Sigmoid colon (tissue), 6 donors: ENCODE measurements at regions not wholly inside any gene's neighbourhood (a gene's known extent, or its start where the extent isn't known, plus 50 kb on each side); places are given as distances from the start of the nearest gene placed in this dataset.

ENCODE experiments used
- DNase-seq: peaks from one replicate; pipeline ENCODE4 v3.0.0-alpha.2; 2019
- H3K27ac ChIP-seq, 4 donors: fragments of 200-600 bp; sonication (generic); one replicate each; pipeline ENCODE4 v1.5.1; 2016 to 2019; ENCODE audit warnings: mild to moderate bottlenecking in 1 of 4
- H3K27me3 ChIP-seq, 3 donors: fragments of 200-600 bp; sonication (generic); one replicate each; pipeline ENCODE4 v1.5.1; 2019; ENCODE audit warnings: mild to moderate bottlenecking in 1 of 3
- H3K36me3 ChIP-seq, 4 donors: fragments of 200-600 bp; sonication (generic); one replicate each; pipeline ENCODE4 v1.5.1; 2016 to 2019
- H3K4me1 ChIP-seq, 4 donors: fragments of 200-600 bp; sonication (generic); one replicate each; pipeline ENCODE4 v1.5.1; 2017 to 2019
- H3K4me3 ChIP-seq, 4 donors: fragments of 200-600 bp; sonication (generic); one replicate each; pipeline ENCODE4 v1.5.1; 2017 to 2019; ENCODE audit warnings: mild to moderate bottlenecking in 2 of 4, moderate library complexity in 1 of 4
- H3K9me3 ChIP-seq, 4 donors: fragments of 200-600 bp in 3 of 4; sonication (generic) in 3 of 4; one replicate each; pipeline versions ENCODE4 v1.5.1 to v1.6.1; 2013 to 2019
- EP300 ChIP-seq, 4 donors: sonication (generic); formaldehyde crosslinking; IDR thresholded peaks; one replicate each; pipeline ENCODE4 v1.6.1; 2017; ENCODE audit warnings: antibody characterized with exemption in 4 of 4
- POLR2A ChIP-seq, 2 donors: fragments of 450-650 bp; IDR thresholded peaks; one replicate each; pipeline ENCODE4 v1.6.1; 2016; ENCODE audit warnings: antibody characterized with exemption in 2 of 2, mild to moderate bottlenecking in 2 of 2, moderate library complexity in 2 of 2
- POLR2AphosphoS5 ChIP-seq, 4 donors: sonication (generic); formaldehyde crosslinking; IDR thresholded peaks; one replicate each; pipeline ENCODE4 v1.6.1; 2017; ENCODE audit warnings: antibody characterized with exemption in 4 of 4
- WGBS, 2 donors: extraction: QIAGEN DNeasy Blood & Tissue Kit; methylation state at CpG; one replicate each; pipeline ENCODE4 v1.1.7; 2013; 5-methylcytosine and 5-hydroxymethylcytosine counted together
- intact Hi-C: fragments of 100-400 bp; cut with DNase I; formaldehyde crosslinking; loops from one replicate; pipeline ENCODE4 v1.15.1; 2023
- TF ChIP-seq, protein P1 (sequence below), 4 experiments: fragments of 450-650 bp in 3 of 4; fragments of 200-600 bp in 1 of 4; IDR thresholded peaks; one replicate each; pipeline ENCODE4 v1.5.1; 2016 to 2019; ENCODE audit warnings: antibody characterized with exemption in 4 of 4, mild to moderate bottlenecking in 3 of 4, moderate library complexity in 2 of 4
- donor health status: healthy with polysubstance abuse.
- donor health status: healthy.

DNA sequence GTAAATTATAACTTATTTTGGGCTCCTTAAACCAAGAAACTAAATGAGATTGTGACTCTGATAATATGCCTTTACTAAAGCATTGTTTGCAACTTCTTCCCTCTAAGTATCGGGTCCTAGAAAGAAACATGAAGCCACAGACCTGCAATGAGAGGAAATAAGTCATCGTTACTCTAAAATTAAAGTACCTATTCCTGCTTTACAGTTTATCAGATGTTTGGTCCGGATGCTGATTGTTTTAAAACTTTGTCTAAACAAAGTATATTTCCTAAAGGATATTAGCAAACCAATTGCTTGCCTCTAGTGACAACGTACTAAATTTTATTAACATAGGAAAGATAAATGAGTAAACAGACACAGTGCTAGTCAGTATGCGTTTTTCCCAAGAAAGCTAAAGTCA is 216.8 kb downstream of the GJA1 start:
- peak in 1 of 4 donors; percentile 28 for TF ChIP-seq POLR2AphosphoS5 (IDR thresholded peaks at IDR 0.05)
- TF ChIP-seq, protein P1, sequence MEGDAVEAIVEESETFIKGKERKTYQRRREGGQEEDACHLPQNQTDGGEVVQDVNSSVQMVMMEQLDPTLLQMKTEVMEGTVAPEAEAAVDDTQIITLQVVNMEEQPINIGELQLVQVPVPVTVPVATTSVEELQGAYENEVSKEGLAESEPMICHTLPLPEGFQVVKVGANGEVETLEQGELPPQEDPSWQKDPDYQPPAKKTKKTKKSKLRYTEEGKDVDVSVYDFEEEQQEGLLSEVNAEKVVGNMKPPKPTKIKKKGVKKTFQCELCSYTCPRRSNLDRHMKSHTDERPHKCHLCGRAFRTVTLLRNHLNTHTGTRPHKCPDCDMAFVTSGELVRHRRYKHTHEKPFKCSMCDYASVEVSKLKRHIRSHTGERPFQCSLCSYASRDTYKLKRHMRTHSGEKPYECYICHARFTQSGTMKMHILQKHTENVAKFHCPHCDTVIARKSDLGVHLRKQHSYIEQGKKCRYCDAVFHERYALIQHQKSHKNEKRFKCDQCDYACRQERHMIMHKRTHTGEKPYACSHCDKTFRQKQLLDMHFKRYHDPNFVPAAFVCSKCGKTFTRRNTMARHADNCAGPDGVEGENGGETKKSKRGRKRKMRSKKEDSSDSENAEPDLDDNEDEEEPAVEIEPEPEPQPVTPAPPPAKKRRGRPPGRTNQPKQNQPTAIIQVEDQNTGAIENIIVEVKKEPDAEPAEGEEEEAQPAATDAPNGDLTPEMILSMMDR (IDR thresholded peaks at IDR 0.05): no peak
- WGBS, 2 donors: 22 to 38% methylated on average over 5 of the region's 5 CpGs
- no peaks in the 10 kb centered on the region for H3K9me3 ChIP-seq
- DNase-seq: no peak
- H3K36me3 ChIP-seq: no peaks in the 10 kb centered on the region
- no peaks in the 10 kb centered on the region for H3K4me1 ChIP-seq
- H3K4me3 ChIP-seq: no peak overlapping the region
- intact Hi-C loops: loop anchor here (10.0 kb wide), 1 partner anchor 217 kb away; the partner anchor contains the start of gene GJA1
- H3K27ac ChIP-seq: peak overlapping the region in 1 of 4 donors; percentile 58
- H3K27me3 ChIP-seq: no peaks in the 10 kb centered on the region

DNA sequence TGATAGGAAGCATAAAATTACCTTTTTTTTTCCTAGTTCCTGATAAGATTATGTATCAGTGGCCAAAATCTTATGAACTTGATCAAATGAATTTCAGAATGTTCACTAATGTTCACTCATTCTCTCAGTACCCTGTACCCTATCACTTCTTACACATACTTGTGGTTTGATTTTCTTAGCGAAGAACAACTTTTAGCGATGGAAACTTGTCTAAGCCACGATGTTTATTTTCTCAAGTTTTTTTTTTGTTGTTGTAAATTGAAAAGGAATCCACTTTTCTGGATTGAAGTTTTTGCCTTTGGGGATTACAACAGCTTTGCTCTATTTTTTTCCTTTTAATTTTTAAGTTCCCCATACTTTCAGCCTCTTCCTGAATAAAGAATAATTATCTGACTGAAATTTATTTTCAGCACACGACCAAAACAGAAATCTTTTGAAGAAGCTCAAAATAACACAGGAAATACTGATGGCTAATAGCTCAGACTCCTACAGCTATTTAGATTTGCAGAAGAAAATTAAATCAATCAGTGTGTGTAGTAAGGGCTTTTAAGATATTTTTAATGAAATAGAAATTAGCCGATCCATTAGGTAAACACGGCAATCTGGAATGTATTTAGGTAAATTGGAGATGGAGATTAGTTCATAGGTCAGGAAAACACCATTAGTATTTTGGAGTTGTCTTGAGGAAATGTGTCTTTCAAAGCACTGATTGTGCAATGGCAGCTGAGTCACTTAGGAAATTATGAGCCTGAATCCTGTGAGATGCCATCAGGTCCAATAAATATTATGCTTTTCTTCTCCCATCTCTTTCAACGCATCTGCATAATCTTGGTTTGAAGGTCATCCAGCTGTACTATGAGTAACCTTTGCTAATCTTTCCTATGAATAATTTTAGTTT is 217.5 kb downstream of the GJA1 start:
- DNase-seq: peak; percentile 67
- no peaks in the 10 kb centered on the region for H3K36me3 ChIP-seq
- WGBS, 2 donors: 60 to 70% methylated on average over 7 of the region's 7 CpGs

GRCh38 chr6:121653624-121654008 is 218.2 kb downstream of the GJA1 start:
- no peak for DNase-seq
- H3K4me3 ChIP-seq: no peak overlapping the region
- 89 to 93% methylated on average over 11 of the region's 11 CpGs for WGBS, 2 donors
- no peaks in the 10 kb centered on the region for H3K27me3 ChIP-seq
- peak overlapping the region in 1 of 4 donors; percentile 44 for H3K27ac ChIP-seq
- TF ChIP-seq POLR2AphosphoS5 (IDR thresholded peaks at IDR 0.05): no peak
- TF ChIP-seq, protein P1 (IDR thresholded peaks at IDR 0.05): no peak
- H3K4me1 ChIP-seq: no peaks in the 10 kb centered on the region
- no peaks in the 10 kb centered on the region for H3K36me3 ChIP-seq
- intact Hi-C loops: loop anchor here (10.0 kb wide), 1 partner anchor 219 kb away; the partner anchor contains the start of gene GJA1
- no peaks in the 10 kb centered on the region for H3K9me3 ChIP-seq

More for the DNA sequence above, 217.5 kb downstream of the GJA1 start:
- TF ChIP-seq, protein P1 (IDR thresholded peaks at IDR 0.05): no peak
- peak; percentile 33 to 69 (median 52) for TF ChIP-seq POLR2AphosphoS5 (IDR thresholded peaks at IDR 0.05)
- intact Hi-C loops: loop anchor here (10.0 kb wide), 1 partner anchor 218 kb away; the partner anchor contains the start of gene GJA1
- H3K27me3 ChIP-seq: no peaks in the 10 kb centered on the region
- H3K4me1 ChIP-seq: no peaks in the 10 kb centered on the region
- H3K27ac ChIP-seq: peak overlapping the region in 1 of 4 donors; percentile 58
- no peaks in the 10 kb centered on the region for H3K9me3 ChIP-seq
- no peak overlapping the region for H3K4me3 ChIP-seq

GRCh38 chr6:121657972-121658371 is 222.5 kb downstream of the GJA1 start:
- no peaks in the 10 kb centered on the region for H3K9me3 ChIP-seq
- no peaks in the 10 kb centered on the region for H3K4me1 ChIP-seq
- DNase-seq: no peak
- H3K36me3 ChIP-seq: no peaks in the 10 kb centered on the region
- no peak overlapping the region for H3K4me3 ChIP-seq
- H3K27ac ChIP-seq: no peak overlapping the region
- intact Hi-C loops: loop anchor here (10.0 kb wide), 1 partner anchor 223 kb away; the partner anchor contains the start of gene GJA1
- TF ChIP-seq EP300 (IDR thresholded peaks at IDR 0.05): no peak
- TF ChIP-seq, protein P1 (IDR thresholded peaks at IDR 0.05): no peak
- no peak for TF ChIP-seq POLR2AphosphoS5 (IDR thresholded peaks at IDR 0.05)
- TF ChIP-seq POLR2A (IDR thresholded peaks at IDR 0.05): no peak
- H3K27me3 ChIP-seq: no peaks in the 10 kb centered on the region
